HepG2 (cell line): ENCODE measurements at regions not wholly inside any gene's neighbourhood (a gene's known extent, or its start where the extent isn't known, plus 50 kb on each side); places are given as distances from the start of the nearest gene placed in this dataset.

Experiments used
- E2F1 ChIP-seq: sonication (generic); formaldehyde crosslinking; IDR thresholded peaks from 2 replicates; pipeline ENCODE4 v1.5.0; 2020; ENCODE audit warnings: missing genetic modification reagents
- MAZ ChIP-seq, 2 experiments: sonication (generic) in 1 of 2; formaldehyde crosslinking in 1 of 2; IDR thresholded peaks; 2 replicates each; pipeline versions ENCODE4 v1.5.0 to v1.6.1; 2012 to 2020; ENCODE audit warnings: low read depth in 2 of 2, mild to moderate bottlenecking in 2 of 2, borderline replicate concordance in 1 of 2, improper control_type of control experiment in 1 of 2, low read length in 1 of 2, missing genetic modification reagents in 1 of 2, moderate library complexity in 1 of 2
- NR3C1 ChIP-seq: sonication (generic); formaldehyde crosslinking; IDR thresholded peaks from 2 replicates; pipeline ENCODE4 v1.4.0; 2020; ENCODE audit warnings: missing genetic modification reagents
- PLRG1 ChIP-seq: fragments of 450-650 bp; conservative IDR thresholded peaks from 2 replicates; pipeline ENCODE4 v1.6.1; 2016
- ZFX ChIP-seq: sonication (generic); formaldehyde crosslinking; IDR thresholded peaks from 2 replicates; pipeline ENCODE4 v1.4.0; 2020; ENCODE audit warnings: mild to moderate bottlenecking, low read depth, missing genetic modification reagents, moderate library complexity
- ZGPAT ChIP-seq: IDR thresholded peaks from 2 replicates; pipeline ENCODE4 v1.6.1; 2016; ENCODE audit warnings: mild to moderate bottlenecking
- ZNF775 ChIP-seq: sonication (generic); formaldehyde crosslinking; IDR thresholded peaks from 2 replicates; pipeline ENCODE4 v1.4.0; 2020; ENCODE audit warnings: missing genetic modification reagents, mild to moderate bottlenecking, moderate library complexity, borderline replicate concordance
- ZNF792 ChIP-seq: IDR thresholded peaks from 2 replicates; pipeline ENCODE4 v1.6.1; 2016

GRCh38 chr7:21123586-21123985 lies 304.3 kb upstream of the SP4 start:
- TF ChIP-seq PLRG1 (no peak), ZNF775 (CRISPR knock-in tag) (no peak), ZNF792 (CRISPR knock-in tag) (no peak), E2F1 (CRISPR knock-in tag) (no peak), ZFX (no peak), ZGPAT (no peak), NR3C1 (CRISPR knock-in tag) (no peak), MAZ (IDR thresholded peaks at IDR 0.05; ENCODE audit: borderline replicate concordance, low read depth, low read length) (no peak), MAZ (CRISPR knock-in tag; IDR thresholded peaks at IDR 0.05; ENCODE audit: low read depth) (no peak)
